Mesenchymal stem cell (in vitro differentiated cells and primary cell): ENCODE measurements at regions not wholly inside any gene's neighbourhood (a gene's known extent, or its start where the extent isn't known, plus 50 kb on each side); places are given as distances from the start of the nearest gene placed in this dataset.

Experiments
- DNase-seq: peaks from one replicate; pipeline ENCODE4 v3.0.0-alpha.2; 2013
- H2AFZ ChIP-seq: one replicate; pipeline ENCODE4 v1.6.1; 2013; ENCODE audit warnings: low read depth, mild to moderate bottlenecking, control low read depth, inconsistent platforms, low read length, moderate library complexity
- H2AK5ac ChIP-seq: 2 replicates; pipeline ENCODE4 v1.6.1; 2013; ENCODE audit warnings: low read length, moderate library complexity, mild to moderate bottlenecking, inconsistent platforms; ENCODE audit not compliant: severe bottlenecking
- H2BK120ac ChIP-seq: one replicate; pipeline ENCODE4 v1.6.1; 2013; ENCODE audit warnings: low read depth, mild to moderate bottlenecking, inconsistent platforms, low read length, moderate library complexity
- H2BK12ac ChIP-seq, 2 experiments: one replicate each; pipeline ENCODE4 v1.6.1; 2013; ENCODE audit warnings: inconsistent platforms in 2 of 2, low read length in 2 of 2, mild to moderate bottlenecking in 2 of 2, moderate library complexity in 2 of 2, control low read depth in 1 of 2
- H2BK15ac ChIP-seq: one replicate; pipeline ENCODE4 v1.6.1; 2013; ENCODE audit warnings: mild to moderate bottlenecking, low read depth, inconsistent platforms; ENCODE audit not compliant: poor library complexity, severe bottlenecking
- H2BK5ac ChIP-seq: 2 replicates; pipeline ENCODE4 v1.6.1; 2013; ENCODE audit warnings: low read depth, mild to moderate bottlenecking, low read length, control low read depth, inconsistent platforms; ENCODE audit not compliant: poor library complexity, severe bottlenecking
- H3K14ac ChIP-seq, 2 experiments: one replicate each; pipeline ENCODE4 v1.6.1; 2013; ENCODE audit warnings: inconsistent platforms in 2 of 2, low read length in 2 of 2, control low read depth in 1 of 2, mild to moderate bottlenecking in 1 of 2, moderate library complexity in 1 of 2
- H3K18ac ChIP-seq, 2 experiments: one replicate each; pipeline ENCODE4 v1.6.1; 2013; ENCODE audit warnings: inconsistent platforms in 2 of 2, low read length in 2 of 2, control low read depth in 1 of 2, low read depth in 1 of 2, mild to moderate bottlenecking in 1 of 2
- H3K23ac ChIP-seq, 2 experiments: one replicate each; pipeline ENCODE4 v1.6.1; 2013; ENCODE audit warnings: inconsistent platforms in 2 of 2, low read length in 2 of 2, mild to moderate bottlenecking in 2 of 2, moderate library complexity in 2 of 2, control low read depth in 1 of 2
- H3K27ac ChIP-seq: 2 replicates; pipeline ENCODE4 v1.5.1; 2013; ENCODE audit warnings: mild to moderate bottlenecking, moderate library complexity, low read length, control low read depth, inconsistent platforms; ENCODE audit not compliant: poor library complexity, severe bottlenecking
- H3K27me3 ChIP-seq, 2 experiments: 2 replicates each; pipeline versions ENCODE4 v1.6.1 to v1.7.0; 2013; ENCODE audit warnings: low read length in 2 of 2, mild to moderate bottlenecking in 2 of 2, moderate library complexity in 2 of 2, control low read depth in 1 of 2, inconsistent platforms in 1 of 2; ENCODE audit not compliant: control insufficient read depth in 1 of 2, insufficient read depth in 1 of 2
- H3K36me3 ChIP-seq, 2 experiments: 2 replicates each; pipeline versions ENCODE4 v1.6.1 to v1.7.0; 2013; ENCODE audit warnings: low read length in 2 of 2, control low read depth in 1 of 2, inconsistent platforms in 1 of 2, low read depth in 1 of 2, mild to moderate bottlenecking in 1 of 2; ENCODE audit not compliant: insufficient read depth in 2 of 2, control insufficient read depth in 1 of 2
- H3K4ac ChIP-seq, 2 experiments: one replicate each; pipeline ENCODE4 v1.6.1; 2013; ENCODE audit warnings: inconsistent platforms in 2 of 2, low read length in 2 of 2, mild to moderate bottlenecking in 2 of 2, moderate library complexity in 2 of 2, control low read depth in 1 of 2, low read depth in 1 of 2
- H3K4me1 ChIP-seq: 2 replicates; pipeline ENCODE4 v1.6.1; 2013; ENCODE audit warnings: low read depth, low read length, control low read depth; ENCODE audit not compliant: control insufficient read depth, insufficient read depth
- H3K4me2 ChIP-seq: 2 replicates; pipeline ENCODE4 v1.6.1; 2013; ENCODE audit warnings: low read length, mild to moderate bottlenecking, inconsistent platforms; ENCODE audit not compliant: poor library complexity, severe bottlenecking
- H3K4me3 ChIP-seq, 2 experiments: 2 replicates each; pipeline versions ENCODE4 v1.5.1 to v1.7.0; 2013; ENCODE audit warnings: low read length in 2 of 2, mild to moderate bottlenecking in 2 of 2, control low read depth in 1 of 2, low read depth in 1 of 2; ENCODE audit not compliant: insufficient read depth in 1 of 2
- H3K79me1 ChIP-seq: replicated peaks from 2 replicates; pipeline ENCODE4 v1.6.1; 2013; ENCODE audit warnings: mild to moderate bottlenecking, control low read depth, low read length, inconsistent platforms; ENCODE audit not compliant: poor library complexity, severe bottlenecking
- H3K9ac ChIP-seq: 2 replicates; pipeline ENCODE4 v1.7.0; 2013; ENCODE audit warnings: mild to moderate bottlenecking, low read length, moderate library complexity
- H3K9me3 ChIP-seq: 2 replicates; pipeline ENCODE4 v1.7.0; 2013; ENCODE audit warnings: mild to moderate bottlenecking, low read length; ENCODE audit not compliant: control insufficient read depth
- H4K8ac ChIP-seq: one replicate; pipeline ENCODE4 v1.6.1; 2013; ENCODE audit warnings: inconsistent platforms, mild to moderate bottlenecking, low read length, moderate library complexity
- H4K91ac ChIP-seq: one replicate; pipeline ENCODE4 v1.6.1; 2013; ENCODE audit warnings: mild to moderate bottlenecking, low read length, inconsistent platforms
- WGBS: methylation state at CpG from one replicate; pipeline ENCODE4 v1.1.7; 2013; ENCODE audit warnings: mixed read lengths; 5-methylcytosine and 5-hydroxymethylcytosine counted together

DNA sequence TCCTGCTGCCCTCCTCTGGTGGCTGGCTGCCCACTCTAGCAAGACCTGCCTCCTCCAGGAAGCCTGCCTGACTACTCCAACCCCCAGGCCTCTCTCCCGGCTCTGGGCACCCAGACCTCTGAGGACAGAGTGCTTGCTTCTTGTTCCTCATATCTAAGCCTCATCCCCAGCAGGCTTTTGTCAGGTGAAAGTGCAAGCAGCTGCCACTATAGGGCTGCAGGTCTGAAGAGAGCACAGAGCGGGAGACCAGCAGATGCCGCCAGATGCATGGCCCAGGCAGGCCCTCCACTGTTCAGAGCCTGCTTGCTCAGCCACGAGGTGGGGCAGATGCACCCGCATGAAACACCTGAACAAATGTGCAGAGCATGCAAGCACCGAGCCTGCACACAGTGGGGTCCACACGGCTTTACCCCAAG lies 73.0 kb downstream of the SERPINA3 start:
- Histone ChIP-seq H3K4me3 (no peak overlapping the region), H3K4me2 (no peak overlapping the region), H3K18ac (no peak overlapping the region), H3K23ac (no peak overlapping the region), H3K36me3 (no peaks in the 10 kb centered on the region), H3K27ac (no peak overlapping the region), H2BK15ac (no peak overlapping the region), H4K8ac (no peak overlapping the region), H3K27me3 (peaks cover 3 to 11% of the 10 kb centered on the region in 2 experiments), H3K9me3 (no peaks in the 10 kb centered on the region), H3K9ac (no peak overlapping the region), H3K4ac (no peak overlapping the region), H3K14ac (no peak overlapping the region), H3K4me1 (peaks cover 8% of the 10 kb centered on the region), H4K91ac (no peak overlapping the region), H2BK5ac (no peak overlapping the region), H2BK12ac (no peak overlapping the region), H2BK120ac (no peak overlapping the region), H3K79me1 (no peaks in the 10 kb centered on the region), H2AK5ac (no peak overlapping the region), H2AFZ (no peak overlapping the region)
- WGBS: 78% methylated on average over 7 of the region's 7 CpGs
- DNase-seq: no peak

DNA sequence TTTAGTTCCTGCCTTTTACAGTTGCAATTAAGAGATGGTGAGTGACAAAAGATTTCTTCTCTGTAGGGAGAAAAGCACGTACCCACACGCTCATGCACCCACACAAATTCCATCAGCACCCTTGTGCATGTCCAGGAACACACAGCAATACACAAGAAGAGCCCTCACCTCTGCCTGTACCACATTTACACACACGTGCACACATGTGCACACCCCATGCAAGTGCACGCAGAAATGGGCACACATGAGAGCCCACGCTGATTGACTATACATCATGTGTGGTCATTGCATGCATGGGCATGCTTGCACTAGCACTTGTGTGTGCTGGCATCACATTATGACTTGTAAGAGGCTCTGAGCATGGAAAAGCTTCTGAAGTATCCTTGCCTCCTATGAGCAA lies 70.5 kb downstream of the SERPINA3 start:
- 85% methylated on average over 5 of the region's 5 CpGs for whole genome bisulfite sequencing
- Histone ChIP-seq H3K9ac (no peak overlapping the region), H3K14ac (no peak overlapping the region), H3K23ac (no peak overlapping the region), H3K4ac (no peak overlapping the region), H3K9me3 (no peaks in the 10 kb centered on the region), H2BK15ac (no peak overlapping the region), H3K79me1 (no peaks in the 10 kb centered on the region), H2BK5ac (no peak overlapping the region), H2BK12ac (no peak overlapping the region), H3K4me1 (peaks cover 6% of the 10 kb centered on the region), H3K4me3 (no peak overlapping the region), H3K27me3 (peaks cover 3 to 19% of the 10 kb centered on the region in 2 experiments), H2BK120ac (no peak overlapping the region), H2AK5ac (no peak overlapping the region), H2AFZ (no peak overlapping the region), H3K36me3 (no peaks in the 10 kb centered on the region), H3K4me2 (no peak overlapping the region), H4K91ac (no peak overlapping the region), H3K27ac (no peak overlapping the region), H3K18ac (no peak overlapping the region), H4K8ac (no peak overlapping the region)
- no peak for DNase-seq

DNA sequence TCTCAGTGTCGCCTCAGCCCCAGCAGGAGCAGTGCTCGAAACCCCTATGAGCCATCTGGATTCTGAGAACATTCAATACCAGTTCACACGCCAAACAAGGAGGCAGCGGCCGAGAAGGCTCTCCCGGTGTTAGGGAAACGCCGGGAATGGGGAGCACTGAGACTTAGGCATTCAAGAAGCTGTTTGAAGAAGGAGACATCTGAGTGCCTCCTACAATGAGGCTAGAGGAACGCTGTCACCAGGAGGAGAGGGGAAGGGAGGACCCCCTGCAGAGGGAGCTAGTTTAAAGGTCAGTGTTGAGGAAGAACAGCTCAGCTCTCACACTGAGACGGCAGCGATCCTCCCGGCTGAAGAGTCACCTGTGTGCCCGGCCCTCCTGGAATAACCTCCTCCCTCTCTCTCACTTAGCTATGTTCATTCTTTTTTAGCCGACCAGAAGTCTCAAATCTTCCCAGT lies 69.9 kb downstream of the SERPINA3 start:
- H2AK5ac ChIP-seq: no peak overlapping the region
- no peak overlapping the region for H2BK5ac ChIP-seq
- 57% methylated on average over 14 of the region's 14 CpGs for WGBS
- no peak overlapping the region for H2BK15ac ChIP-seq
- no peak overlapping the region for H3K4me2 ChIP-seq
- H3K27ac ChIP-seq: no peak overlapping the region
- H4K91ac ChIP-seq: no peak overlapping the region
- H3K14ac ChIP-seq: no peak overlapping the region
- no peak overlapping the region for H3K9ac ChIP-seq
- H3K27me3 ChIP-seq: peaks cover 3 to 26% of the 10 kb centered on the region in 2 experiments
- no peaks in the 10 kb centered on the region for H3K36me3 ChIP-seq
- H3K4me1 ChIP-seq: peaks cover 6% of the 10 kb centered on the region
- no peak overlapping the region for H2BK120ac ChIP-seq
- no peak overlapping the region for H3K4me3 ChIP-seq
- no peak overlapping the region for H2AFZ ChIP-seq
- H3K23ac ChIP-seq: no peak overlapping the region
- no peak overlapping the region for H2BK12ac ChIP-seq
- H3K9me3 ChIP-seq: no peaks in the 10 kb centered on the region
- no peak overlapping the region for H4K8ac ChIP-seq
- no peak overlapping the region for H3K4ac ChIP-seq
- H3K79me1 ChIP-seq: no peaks in the 10 kb centered on the region
- DNase-seq: no peak
- H3K18ac ChIP-seq: no peak overlapping the region

DNA sequence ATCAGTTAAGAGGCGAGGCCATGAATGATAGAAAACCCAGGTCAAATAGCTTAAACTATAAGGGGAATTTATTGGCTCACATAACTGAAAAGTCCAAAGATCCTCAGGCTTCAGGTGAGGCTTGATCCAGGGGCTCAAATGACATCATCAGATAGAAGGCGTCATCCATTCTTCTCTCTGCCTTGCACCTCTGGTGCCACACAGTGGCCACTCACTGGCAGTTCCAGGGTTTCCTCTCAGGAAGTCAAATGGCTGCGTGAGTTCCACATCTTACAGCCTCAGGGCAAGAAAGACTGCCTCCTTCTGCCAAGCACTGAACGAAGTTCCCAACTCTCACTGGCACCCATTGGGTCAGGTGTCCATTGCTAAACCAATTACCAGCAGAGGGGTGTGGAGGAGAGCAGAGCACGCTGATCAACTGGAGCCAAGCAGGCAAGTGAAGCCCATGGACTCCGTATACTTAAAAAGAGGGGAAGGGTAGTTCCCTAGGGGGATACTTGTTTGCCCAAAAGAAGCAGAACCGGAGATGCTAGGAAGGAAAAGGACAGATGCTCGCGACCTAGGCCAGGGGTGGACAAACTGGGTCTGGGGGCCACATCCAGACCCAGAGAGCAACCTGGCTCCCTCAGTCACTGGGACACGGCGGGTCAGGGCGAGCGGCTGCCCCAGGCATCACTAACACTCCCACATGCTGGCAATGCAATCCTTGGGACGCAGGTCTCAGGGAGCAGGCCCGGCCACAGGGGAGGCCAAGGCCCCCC lies 69.3 kb downstream of the SERPINA3 start:
- H4K91ac ChIP-seq: no peak overlapping the region
- WGBS: 88% methylated on average over 14 of the region's 15 CpGs
- H3K4me2 ChIP-seq: no peak overlapping the region

More for the DNA sequence above, 69.3 kb downstream of the SERPINA3 start:
- Histone ChIP-seq H3K27me3 (peaks cover 3 to 27% of the 10 kb centered on the region in 2 experiments), H3K4me3 (no peak overlapping the region), H2BK120ac (no peak overlapping the region), H3K18ac (no peak overlapping the region), H2AK5ac (no peak overlapping the region), H2BK12ac (no peak overlapping the region), H3K27ac (no peak overlapping the region), H3K9me3 (no peaks in the 10 kb centered on the region), H3K23ac (no peak overlapping the region), H3K4ac (no peak overlapping the region), H2AFZ (no peak overlapping the region), H2BK5ac (no peak overlapping the region), H4K8ac (no peak overlapping the region), H2BK15ac (no peak overlapping the region), H3K14ac (no peak overlapping the region), H3K79me1 (no peaks in the 10 kb centered on the region), H3K4me1 (peaks cover 6% of the 10 kb centered on the region), H3K36me3 (no peaks in the 10 kb centered on the region), H3K9ac (no peak overlapping the region)
- no peak for DNase-seq
